HG03097 (cell line): ENCODE measurements at regions not wholly inside any gene's neighbourhood (a gene's known extent, or its start where the extent isn't known, plus 50 kb on each side); places are given as distances from the start of the nearest gene placed in this dataset.

Experiments used
- ATAC-seq: cut with Tn5 transposase; IDR thresholded peaks from one replicate; pipeline ENCODE4 v1.9.1; 2021; ENCODE audit not compliant: unreplicated experiment, low FRiP score

GRCh38 chr4:57640391-57641100 lies 530.4 kb upstream of the IGFBP7 start:
- no peak for ATAC-seq

DNA sequence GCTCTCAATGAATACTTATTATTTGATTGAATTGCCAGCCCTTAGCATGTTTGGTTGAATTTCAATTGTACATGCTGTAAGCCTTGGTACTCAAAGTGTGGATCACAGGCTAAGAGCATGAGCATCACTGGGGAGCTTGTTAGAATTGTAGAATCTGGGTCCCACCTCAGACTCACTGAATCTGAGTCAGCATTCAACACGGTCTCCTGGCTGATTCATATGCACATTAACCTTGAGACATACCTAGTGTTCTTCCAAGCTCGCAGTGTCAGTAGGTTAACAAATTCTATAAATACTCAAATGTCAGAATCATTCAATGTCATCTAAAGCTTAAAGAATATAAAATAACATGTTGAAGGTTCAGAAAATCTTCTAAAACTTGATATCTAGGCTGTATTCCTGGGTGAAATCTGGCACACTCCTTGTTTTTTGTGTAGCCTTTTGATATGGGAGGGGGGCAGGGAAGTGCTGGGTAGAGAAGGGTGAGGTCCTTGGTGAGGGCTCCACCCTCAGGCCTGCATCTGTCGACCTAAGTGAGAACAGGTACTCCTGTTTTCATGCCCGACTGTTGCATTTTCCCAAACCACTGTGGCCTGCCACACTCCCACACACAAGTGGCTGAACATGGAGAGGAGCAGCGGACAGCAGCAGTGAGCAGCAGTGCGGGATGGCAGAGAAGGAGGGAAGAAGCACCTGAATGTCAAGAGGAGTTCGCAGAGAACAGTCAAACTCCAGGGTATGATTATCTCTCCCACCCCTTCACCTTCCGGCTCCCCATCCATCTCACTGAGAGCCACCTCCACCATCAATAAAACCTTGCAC lies 529.6 kb upstream of the IGFBP7 start:
- ATAC-seq = no peak

- ATAC-seq = no peak
Observed at GRCh38 chr4:57635910-57636309, 525.7 kb upstream of the IGFBP7 start.

DNA sequence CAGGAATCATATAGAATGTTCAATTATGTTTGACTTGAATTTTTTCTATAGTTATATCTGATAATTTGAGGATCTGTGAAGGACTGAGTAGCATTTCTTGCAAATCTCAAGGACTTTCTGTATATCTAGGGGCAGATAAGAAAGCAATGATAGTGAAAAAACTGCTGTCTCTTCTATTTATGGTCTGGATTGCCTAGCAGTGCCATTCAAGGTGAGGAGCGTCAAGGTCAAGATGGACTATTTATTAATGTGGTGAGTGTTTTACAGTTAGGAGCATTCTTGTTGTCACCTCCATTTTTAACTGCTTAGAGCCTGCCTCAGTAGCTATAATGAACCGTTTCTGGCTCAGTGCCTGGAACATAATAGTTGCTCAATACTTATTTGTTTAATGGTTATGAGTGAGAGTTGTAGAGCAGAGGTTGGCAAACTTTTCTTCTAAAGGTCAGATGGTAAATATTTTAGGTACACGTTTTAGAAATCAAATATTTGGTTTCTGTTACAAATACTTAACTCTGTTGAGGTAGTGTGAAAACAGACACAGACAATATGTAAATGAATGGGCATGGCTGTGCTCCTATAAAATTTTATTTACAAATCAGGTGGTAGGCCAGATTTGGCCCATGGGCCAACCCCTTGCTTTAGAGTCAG lies 523.2 kb upstream of the IGFBP7 start:
- ATAC-seq = no peak

- no peak for ATAC-seq
Observed at GRCh38 chr4:57632564-57632963, 522.4 kb upstream of the IGFBP7 start.

DNA sequence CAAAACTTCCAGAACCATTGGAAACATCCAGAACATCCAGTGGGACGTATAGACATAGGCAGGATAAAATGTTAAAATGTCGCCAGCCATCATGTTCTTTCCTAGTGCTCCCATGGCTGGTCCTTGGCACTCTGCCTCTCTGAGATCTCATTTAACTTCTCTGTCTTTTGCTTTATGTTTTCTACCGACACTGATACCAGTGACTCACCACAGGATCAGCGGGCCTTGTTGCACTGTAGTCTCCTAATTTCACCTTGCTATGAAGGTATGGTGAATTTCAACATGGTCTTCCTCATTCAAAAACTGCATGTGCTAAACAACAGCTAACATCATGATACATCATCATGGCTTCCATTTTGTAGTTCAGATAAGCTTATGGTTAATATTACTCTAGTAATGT lies 521.0 kb upstream of the IGFBP7 start:
- ATAC-seq = no peak

DNA sequence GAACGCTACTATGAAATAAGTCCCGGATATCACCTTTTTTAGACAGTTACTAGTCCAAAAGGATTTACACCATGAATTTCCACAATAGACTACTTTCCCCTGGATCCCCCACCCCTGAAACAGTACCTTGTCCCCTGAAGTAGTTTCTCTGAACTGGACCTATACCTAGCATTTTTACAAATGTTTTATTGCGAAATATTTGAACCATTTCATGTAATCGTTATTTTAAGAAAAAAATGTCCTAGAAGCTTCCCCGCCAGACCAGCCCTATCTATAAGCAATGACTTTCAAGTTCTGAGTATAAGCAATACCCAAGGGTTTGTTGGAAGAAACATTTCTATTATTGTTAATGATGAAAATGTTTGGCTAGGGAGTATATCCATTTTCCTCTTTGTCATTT lies 517.8 kb upstream of the IGFBP7 start:
- no peak for ATAC-seq

DNA sequence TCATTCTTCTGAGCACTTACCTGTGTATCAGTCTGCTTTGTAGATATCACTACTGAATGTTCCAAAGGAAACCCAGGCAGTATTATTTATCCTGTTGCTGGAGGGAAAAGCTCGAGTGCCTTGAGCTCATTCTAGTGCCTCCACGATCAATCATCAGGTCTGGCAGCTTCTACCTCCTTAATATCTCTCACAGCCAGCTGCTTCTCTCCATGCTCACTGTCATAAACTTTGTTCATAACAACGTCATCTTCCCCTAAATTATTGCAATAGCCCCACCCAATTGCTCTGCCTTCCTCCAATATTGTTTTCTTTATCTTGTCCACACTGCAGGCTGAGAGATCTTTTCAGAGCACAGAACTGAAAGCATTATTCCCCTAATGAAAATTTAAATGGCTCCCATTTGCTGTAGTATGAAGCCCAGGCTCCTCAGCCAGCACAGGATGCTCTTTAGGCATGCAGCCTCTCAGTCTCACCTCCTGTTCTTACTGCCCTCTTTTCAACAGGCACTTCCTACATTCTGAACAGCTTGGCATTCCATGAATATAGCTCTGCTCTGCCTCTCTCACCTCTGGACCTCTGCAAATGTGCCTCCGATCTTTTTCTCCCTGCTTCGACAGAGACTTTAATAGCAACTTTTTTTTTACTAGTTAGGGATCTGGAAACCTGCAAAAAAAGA lies 504.2 kb upstream of the IGFBP7 start:
- no peak for ATAC-seq

DNA sequence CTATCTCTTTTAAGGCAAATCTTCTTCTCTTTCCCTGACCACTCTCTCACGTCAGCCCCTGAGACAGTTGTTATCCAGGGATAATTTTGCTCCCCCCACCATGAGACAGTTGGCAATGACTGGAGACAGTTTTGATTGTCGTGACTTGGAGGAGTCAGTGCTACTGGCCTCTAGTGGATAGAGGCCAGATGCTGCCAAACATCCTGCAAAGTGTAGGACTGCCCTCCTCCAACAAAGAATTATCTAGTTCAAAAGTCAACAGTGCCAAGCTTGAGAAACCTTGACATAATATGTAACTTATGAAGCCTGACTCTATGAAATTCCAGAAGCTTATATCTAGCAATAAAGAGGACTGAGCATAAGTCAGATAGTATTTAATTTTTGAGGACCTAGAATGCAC lies 502.1 kb upstream of the IGFBP7 start:
- no peak for ATAC-seq

DNA sequence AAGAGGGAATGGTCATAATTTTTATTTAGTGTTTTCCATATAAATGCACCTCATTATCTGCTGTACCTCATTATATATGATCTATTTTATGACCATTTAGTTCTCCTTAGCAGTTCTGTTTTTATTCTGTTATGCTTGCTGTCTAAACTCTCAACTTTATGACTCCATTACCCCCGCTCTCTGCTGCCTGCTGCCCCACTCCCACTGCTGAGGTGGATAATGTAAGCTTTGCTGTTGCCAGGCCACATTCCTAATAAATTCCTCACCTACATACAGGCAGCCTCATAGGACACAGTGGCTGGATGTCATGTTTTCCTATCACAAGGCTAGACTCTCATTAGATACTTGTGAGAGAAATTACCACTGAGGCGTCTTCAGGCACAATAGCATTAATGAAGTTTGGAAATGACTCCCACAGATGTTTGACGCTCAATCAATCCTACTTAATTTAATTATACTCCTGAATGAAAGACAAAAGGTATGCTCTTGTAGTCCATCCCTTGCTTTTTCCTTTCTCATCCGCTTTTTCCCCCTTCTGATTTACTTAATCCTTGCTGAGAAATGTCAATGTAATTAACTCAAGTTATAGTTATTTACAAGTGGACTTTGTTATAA lies 497.5 kb upstream of the IGFBP7 start:
- no peak for ATAC-seq

DNA sequence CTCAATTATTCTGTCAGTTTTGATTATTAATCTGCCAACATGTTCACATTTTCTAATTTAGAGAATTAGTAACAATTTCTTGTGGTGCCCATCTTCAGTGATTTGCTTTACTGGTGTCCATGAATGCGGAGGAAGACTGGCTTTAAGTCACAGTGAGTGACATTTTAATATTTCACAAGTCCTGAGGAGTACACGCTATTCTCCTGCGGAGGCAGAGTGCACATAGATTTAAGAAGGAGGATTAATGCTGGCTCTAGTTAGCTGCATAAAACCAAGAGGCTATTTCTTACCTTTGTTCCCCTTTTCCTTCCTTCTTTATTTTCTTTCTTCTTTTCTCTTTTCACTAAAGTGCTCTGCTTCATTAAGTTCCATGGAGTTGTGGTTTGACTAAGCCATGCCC lies 495.2 kb upstream of the IGFBP7 start:
- ATAC-seq = no peak

DNA sequence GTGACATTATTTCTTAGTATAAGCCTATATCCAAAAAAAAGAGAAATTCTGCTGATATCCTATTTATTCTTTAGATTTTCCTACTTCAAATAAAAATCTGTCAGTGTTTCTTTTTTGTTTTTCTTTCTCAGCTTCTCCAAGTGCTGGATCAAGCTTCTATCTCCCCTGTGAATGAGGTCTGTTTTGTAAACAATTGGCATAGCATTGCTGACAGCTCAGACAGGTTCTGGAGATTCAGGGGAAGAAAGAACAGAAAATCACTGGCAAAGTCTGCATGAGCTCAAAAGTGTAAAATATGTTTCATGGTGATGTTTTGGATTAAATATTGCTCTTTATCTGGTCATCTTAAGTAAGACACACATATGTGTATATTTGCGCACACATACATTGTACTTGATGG lies 492.0 kb upstream of the IGFBP7 start:
- ATAC-seq = no peak

DNA sequence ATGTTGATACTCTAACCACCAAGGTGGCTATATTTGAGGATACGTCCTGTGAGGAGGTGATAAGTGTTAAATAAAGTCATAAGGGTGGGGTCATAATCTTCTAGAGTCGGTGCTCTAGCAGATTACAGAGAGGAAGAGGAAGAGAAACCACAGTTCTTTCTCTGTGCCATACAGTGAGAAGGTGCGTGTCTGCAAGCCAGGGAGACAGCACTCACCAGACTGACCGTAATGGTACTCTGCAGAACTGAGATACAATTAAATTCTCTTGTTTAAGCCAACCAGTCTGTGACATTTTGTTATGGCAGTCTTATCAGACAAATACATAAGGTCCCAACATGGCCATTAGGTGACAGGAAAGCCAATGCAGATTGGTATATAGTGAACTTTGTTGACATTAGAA lies 480.9 kb upstream of the IGFBP7 start:
- ATAC-seq = no peak

DNA sequence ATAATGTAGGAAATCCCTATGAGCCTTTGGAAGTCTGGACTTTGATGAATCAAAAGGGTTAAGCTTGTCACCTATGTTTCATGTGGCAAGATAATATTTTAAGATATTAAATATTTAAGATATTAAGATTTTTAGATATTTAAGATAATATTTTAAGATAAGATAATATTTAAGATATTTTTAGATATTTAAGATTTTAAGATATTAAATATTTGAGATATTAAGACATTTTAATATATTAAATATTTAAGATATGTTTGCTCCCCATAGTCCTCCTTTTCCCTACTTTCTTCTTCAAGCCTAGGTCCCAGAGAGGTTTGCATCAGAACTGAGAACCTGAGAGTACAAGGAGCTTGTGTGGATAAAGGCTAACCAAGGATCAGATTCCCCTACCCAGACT lies 478.4 kb upstream of the IGFBP7 start:
- no peak for ATAC-seq

GRCh38 chr4:57580710-57581599 lies 470.8 kb upstream of the IGFBP7 start:
- ATAC-seq = no peak

GRCh38 chr4:57575426-57575825 lies 465.2 kb upstream of the IGFBP7 start:
- no peak for ATAC-seq

DNA sequence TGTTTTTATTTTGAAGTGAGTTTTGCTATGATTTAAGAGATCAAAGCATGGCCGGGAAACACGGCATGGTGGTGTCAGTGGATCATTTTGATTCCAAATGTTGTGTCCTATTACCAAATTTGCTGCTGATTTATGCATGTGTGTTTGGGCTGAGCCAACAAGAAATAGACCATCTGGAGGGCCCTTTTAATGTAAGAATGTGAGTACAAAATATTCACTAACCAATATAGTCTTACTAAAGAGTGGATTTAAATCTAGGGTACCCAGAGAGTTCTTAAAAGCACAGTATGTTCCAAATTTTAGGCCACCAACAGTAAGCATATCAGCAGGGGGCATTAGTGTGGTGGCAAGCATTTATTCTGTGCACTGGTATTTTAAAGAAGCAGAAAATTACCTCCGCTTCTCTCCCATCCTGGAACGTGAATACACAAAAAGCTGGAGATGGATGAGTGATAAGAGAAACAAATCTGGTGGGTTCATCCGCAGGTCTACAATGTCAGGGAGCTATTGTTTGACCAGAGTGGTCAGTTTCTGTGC lies 444.4 kb upstream of the IGFBP7 start:
- no peak for ATAC-seq

DNA sequence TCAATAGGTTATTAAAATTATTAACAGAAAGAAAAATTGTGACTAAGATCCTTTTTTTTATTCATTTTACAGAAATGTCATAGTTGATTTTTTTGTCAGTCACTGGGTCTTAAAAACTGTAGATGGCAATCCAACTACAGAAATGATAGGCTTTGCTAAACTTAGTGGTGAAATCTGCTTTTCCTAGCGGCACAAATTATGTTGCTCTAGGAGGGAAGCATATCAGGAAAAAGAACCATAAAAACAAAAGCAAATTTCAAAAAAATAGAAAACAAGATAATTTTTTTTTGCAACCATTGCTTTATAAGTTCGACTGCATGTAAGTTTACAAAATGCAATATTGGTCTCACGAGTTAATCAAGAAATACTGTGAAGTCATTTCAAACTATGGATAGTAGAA lies 443.5 kb upstream of the IGFBP7 start:
- no peak for ATAC-seq

DNA sequence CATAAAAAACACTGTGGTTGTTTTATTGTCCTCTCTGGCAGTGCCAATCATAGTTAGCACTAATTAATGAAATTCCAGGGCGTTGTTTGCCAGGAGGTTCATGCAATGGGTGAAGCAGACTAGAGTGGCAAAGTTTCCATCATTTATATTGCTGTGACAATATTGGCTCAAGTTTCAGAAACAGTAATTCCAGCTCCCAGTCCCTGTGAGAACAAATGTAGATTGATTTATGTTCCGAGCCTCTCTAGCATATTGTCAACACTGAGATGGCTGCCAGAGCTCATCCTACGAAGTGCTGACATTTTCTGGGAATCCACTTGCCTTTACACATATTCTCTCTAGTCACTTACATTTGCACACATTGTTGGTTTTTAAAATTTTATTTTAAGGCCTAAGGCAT lies 440.0 kb upstream of the IGFBP7 start:
- ATAC-seq = no peak

GRCh38 chr4:57548856-57549255 lies 438.7 kb upstream of the IGFBP7 start:
- no peak for ATAC-seq
